GM13977 (cell line): ENCODE measurements at regions not wholly inside any gene's neighbourhood (a gene's known extent, or its start where the extent isn't known, plus 50 kb on each side); places are given as distances from the start of the nearest gene placed in this dataset.

Experiments
- DNase-seq: peaks from one replicate; pipeline ENCODE4 v3.0.0; 2012; ENCODE audit warnings: low spot score
- CTCF ChIP-seq: IDR thresholded peaks from 2 replicates; pipeline ENCODE4 v1.5.1; 2012; ENCODE audit warnings: mild to moderate bottlenecking, control low read depth; ENCODE audit not compliant: insufficient read depth; ENCODE audit errors: extremely low read depth, missing control alignments
- in situ Hi-C: fragments of 300-500 bp; cut with MboI; formaldehyde crosslinking; loops from one replicate; pipeline ENCODE4 v1.12.0; 2022; ENCODE audit warnings: low sequenced_read_pairs, low pct_unique_long_range_greater_than_20kb, mixed read lengths, inconsistent platforms; ENCODE audit not compliant: unreplicated experiment

- no peak for TF ChIP-seq CTCF
- in situ Hi-C loops, result no loop called here
- DNase-seq, result no peak
Observed at GRCh38 chr3:115336836-115337235, 189.7 kb upstream of the ZBTB20 start.

- TF ChIP-seq CTCF, result no peak
- in situ Hi-C loops, result no loop called here
- DNase-seq, result no peak
Observed at GRCh38 chr3:115340586-115340985, 193.5 kb upstream of the ZBTB20 start.

GRCh38 chr3:115341208-115341607 lies 194.1 kb upstream of the ZBTB20 start:
- no peak for TF ChIP-seq CTCF
- no peak for DNase-seq
- in situ Hi-C loops, result no loop called here

- in situ Hi-C loops, result no loop called here
- DNase-seq, result no peak
Observed at GRCh38 chr3:115347737-115348136, 200.6 kb upstream of the ZBTB20 start.

GRCh38 chr3:115348412-115348811 lies 201.3 kb upstream of the ZBTB20 start:
- TF ChIP-seq CTCF, result no peak
- no peak for DNase-seq

More at GRCh38 chr3:115347737-115348136, 200.6 kb upstream of the ZBTB20 start:
- TF ChIP-seq CTCF, result no peak

GRCh38 chr3:115348951-115349745 lies 202.1 kb upstream of the ZBTB20 start:
- no peak for TF ChIP-seq CTCF
- DNase-seq, result no peak
- in situ Hi-C loops, result no loop called here

More at GRCh38 chr3:115348412-115348811, 201.3 kb upstream of the ZBTB20 start:
- in situ Hi-C loops, result no loop called here

- in situ Hi-C loops, result no loop called here
- TF ChIP-seq CTCF, result no peak
Observed at GRCh38 chr3:115350606-115351005, 203.5 kb upstream of the ZBTB20 start.

More at GRCh38 chr3:115350606-115351005, 203.5 kb upstream of the ZBTB20 start:
- DNase-seq, result no peak
